ENCODE measurements at regions not wholly inside any gene's neighbourhood (a gene's known extent, or its start where the extent isn't known, plus 50 kb on each side); places are given as distances from the start of the nearest gene placed in this dataset.

DNA sequence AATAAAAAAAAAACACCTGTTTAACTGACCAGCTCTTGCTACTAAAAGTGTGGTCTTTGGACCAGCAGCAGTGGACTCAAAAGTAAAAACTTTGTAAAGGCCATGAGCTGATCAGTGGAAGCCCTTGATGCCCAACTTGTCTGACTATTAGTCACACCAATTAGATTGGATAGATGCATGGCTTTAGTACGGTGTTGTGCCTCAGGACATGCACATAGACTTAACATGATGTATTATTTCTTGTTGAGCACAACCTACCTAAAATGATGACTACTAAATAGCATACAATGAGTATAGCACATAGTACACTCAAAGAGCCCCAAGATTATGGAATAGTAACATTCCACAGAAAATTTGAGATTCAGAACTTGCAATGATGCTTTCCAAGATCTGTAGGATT is 95.1 kb upstream of the FIBIN start:
- Histone ChIP-seq H3K4ac (ENCODE audit: low read depth, low read length) (no peak overlapping the region), H2BK120ac (ENCODE audit: low read depth, low read length, poor library complexity, severe bottlenecking) (no peak overlapping the region), H3K9ac (ENCODE audit: extremely low read depth, insufficient read length, low read length) (no peak overlapping the region), H3K14ac (ENCODE audit: insufficient read depth, low read length) (no peak overlapping the region), H4K5ac (ENCODE audit: insufficient read length, low read depth, low read length) (no peak overlapping the region), H3K79me1 (ENCODE audit: insufficient read depth, low read depth, low read length, poor library complexity, severe bottlenecking) (no peaks in the 10 kb centered on the region), H3K23me2 (ENCODE audit: insufficient read length, low read depth, low read length, poor library complexity, severe bottlenecking) (no peaks in the 10 kb centered on the region), H2BK12ac (ENCODE audit: insufficient read length, low read depth, low read length) (no peak overlapping the region), H3K18ac (ENCODE audit: insufficient read length, low read depth, low read length) (no peak overlapping the region), H3T11ph (ENCODE audit: low read length) (no peak overlapping the region), H3K27ac (ENCODE audit: insufficient read length, low read depth, low read length) (no peak overlapping the region), H2BK5ac (ENCODE audit: insufficient read length, low read length) (no peak overlapping the region), H4K8ac (replicated peaks; ENCODE audit: insufficient read length, low read depth, low read length) (no peak overlapping the region), H2AK5ac (ENCODE audit: insufficient read length, low read length) (no peak overlapping the region), H3K4me1 (ENCODE audit: insufficient read depth, low read length) (no peaks in the 10 kb centered on the region), H3K9me3 (ENCODE audit: control insufficient read depth, low read depth, low read length) (no peaks in the 10 kb centered on the region), H3K56ac (ENCODE audit: insufficient read length, low read depth, low read length) (no peak overlapping the region), H4K20me1 (ENCODE audit: control insufficient read depth, insufficient read depth, insufficient read length) (no peaks in the 10 kb centered on the region), H4K91ac (ENCODE audit: insufficient read length, low read depth, low read length) (no peak overlapping the region), H2BK15ac (ENCODE audit: low read depth, low read length) (no peak overlapping the region), H2AFZ (ENCODE audit: low read length) (no peak overlapping the region), H3K79me2 (ENCODE audit: insufficient read depth, low read length) (no peaks in the 10 kb centered on the region), H2BK20ac (ENCODE audit: low read depth, low read length, poor library complexity, severe bottlenecking) (no peak overlapping the region), H3K27me3 (ENCODE audit: insufficient read depth, low read length) (no peaks in the 10 kb centered on the region), H3K23ac (ENCODE audit: insufficient read length, low read depth, low read length) (no peak overlapping the region), H3K4me2 (ENCODE audit: insufficient read depth, insufficient read length, low read length) (no peak overlapping the region)
- H3K27ac Mint-ChIP-seq: no peak overlapping the region
- no peak for DNase-seq
- peaks cover 0 to 6% (median 6%) of the 10 kb centered on the region in 3 experiments; a peak in 3 of 7 replicates for H3K36me3 Mint-ChIP-seq (ENCODE audit: insufficient read depth in 1 of 3, low read depth in 3 of 3)
- peaks cover 2 to 7% of the 10 kb centered on the region in 2 experiments for H3K4me1 Mint-ChIP-seq
- H3K9me3 Mint-ChIP-seq: peaks cover 0 to 4% of the 10 kb centered on the region in 2 experiments; a peak in 4 of 5 replicates
- H3K27me3 Mint-ChIP-seq (ENCODE audit: low read depth): no peaks in the 10 kb centered on the region
- TF ChIP-seq, protein P1, sequence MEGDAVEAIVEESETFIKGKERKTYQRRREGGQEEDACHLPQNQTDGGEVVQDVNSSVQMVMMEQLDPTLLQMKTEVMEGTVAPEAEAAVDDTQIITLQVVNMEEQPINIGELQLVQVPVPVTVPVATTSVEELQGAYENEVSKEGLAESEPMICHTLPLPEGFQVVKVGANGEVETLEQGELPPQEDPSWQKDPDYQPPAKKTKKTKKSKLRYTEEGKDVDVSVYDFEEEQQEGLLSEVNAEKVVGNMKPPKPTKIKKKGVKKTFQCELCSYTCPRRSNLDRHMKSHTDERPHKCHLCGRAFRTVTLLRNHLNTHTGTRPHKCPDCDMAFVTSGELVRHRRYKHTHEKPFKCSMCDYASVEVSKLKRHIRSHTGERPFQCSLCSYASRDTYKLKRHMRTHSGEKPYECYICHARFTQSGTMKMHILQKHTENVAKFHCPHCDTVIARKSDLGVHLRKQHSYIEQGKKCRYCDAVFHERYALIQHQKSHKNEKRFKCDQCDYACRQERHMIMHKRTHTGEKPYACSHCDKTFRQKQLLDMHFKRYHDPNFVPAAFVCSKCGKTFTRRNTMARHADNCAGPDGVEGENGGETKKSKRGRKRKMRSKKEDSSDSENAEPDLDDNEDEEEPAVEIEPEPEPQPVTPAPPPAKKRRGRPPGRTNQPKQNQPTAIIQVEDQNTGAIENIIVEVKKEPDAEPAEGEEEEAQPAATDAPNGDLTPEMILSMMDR (conservative IDR thresholded peaks at IDR 0.05): no peak
- no peak overlapping the region for H3K4me3 Mint-ChIP-seq
- no CpG with 5 or more reads among the region's 1 CpG for WGBS (ENCODE audit: extremely low coverage, insufficient read length, low lambda C conversion rate)
